ENCODE measurements at regions not wholly inside any gene's neighbourhood (a gene's known extent, or its start where the extent isn't known, plus 50 kb on each side); places are given as distances from the start of the nearest gene placed in this dataset.

- no peak for TF ChIP-seq POLR2A (IDR thresholded peaks at IDR 0.05; ENCODE audit: low read depth, low read length)
- no peak for TF ChIP-seq POLR2AphosphoS5 (IDR thresholded peaks at IDR 0.05; ENCODE audit: low read depth, low read length)
Measured at GRCh38 chr12:20142956-20143355, 225.4 kb upstream of the PDE3A start.

Measured in GM12892 (cell line).